Endothelial cell of umbilical vein (primary cell): ENCODE measurements at regions not wholly inside any gene's neighbourhood (a gene's known extent, or its start where the extent isn't known, plus 50 kb on each side); places are given as distances from the start of the nearest gene placed in this dataset. TPM values are rescaled to one million over a fixed set of nuclear protein-coding genes. Genes with fewer than 3 reads are reported as not detected.

Experiments used
- small RNA-seq: library from RNA; depleted of rRNA; stranded (forward); fragments of <200 nt; gene quantifications from one replicate; pipeline ENCODE3, GENCODE V24; 2012; ENCODE audit warnings: low replicate concordance, low read depth; ENCODE audit not compliant: insufficient read depth, insufficient read length

Small RNAs in the stretch of these regions (small RNA-seq; reads per million reads assigned to genes)
- not detected for gene RF00279
- not detected for gene Z82210.1
